ENCODE measurements at regions not wholly inside any gene's neighbourhood (a gene's known extent, or its start where the extent isn't known, plus 50 kb on each side); places are given as distances from the start of the nearest gene placed in this dataset.

- DNase-seq (ENCODE audit: low read depth), result no peak
Observed at GRCh38 chr2:187274146-187274545, 173.9 kb downstream of the CALCRL start.

- no peak for DNase-seq (ENCODE audit: low read depth)
Observed at GRCh38 chr2:187272255-187272654, 175.8 kb downstream of the CALCRL start.

GRCh38 chr2:187271825-187272224 is 176.2 kb downstream of the CALCRL start:
- no peak for DNase-seq (ENCODE audit: low read depth)

GRCh38 chr2:187266645-187267044 is 181.4 kb downstream of the CALCRL start:
- no peak for DNase-seq (ENCODE audit: low read depth)

GRCh38 chr2:187266147-187266546 is 181.9 kb downstream of the CALCRL start:
- DNase-seq (ENCODE audit: low read depth), result no peak

GRCh38 chr2:187264612-187265011 is 183.4 kb downstream of the CALCRL start:
- no peak for DNase-seq (ENCODE audit: low read depth)

GRCh38 chr2:187263675-187264560 is 184.1 kb downstream of the CALCRL start:
- DNase-seq (ENCODE audit: low read depth), result no peak

GRCh38 chr2:187261705-187262104 is 186.3 kb downstream of the CALCRL start:
- no peak for DNase-seq (ENCODE audit: low read depth)

- DNase-seq (ENCODE audit: low read depth), result no peak
Observed at GRCh38 chr2:187252063-187252462, 196.0 kb downstream of the CALCRL start.

- no peak for DNase-seq (ENCODE audit: low read depth)
Observed at GRCh38 chr2:187250137-187250536, 197.9 kb downstream of the CALCRL start.

GRCh38 chr2:187233811-187234210 is 214.2 kb downstream of the CALCRL start:
- DNase-seq (ENCODE audit: low read depth), result no peak

GRCh38 chr2:187232749-187233148 is 215.3 kb downstream of the CALCRL start:
- DNase-seq (ENCODE audit: low read depth), result no peak

- DNase-seq (ENCODE audit: low read depth), result no peak
Observed at GRCh38 chr2:187230088-187230487, 218.0 kb downstream of the CALCRL start.

GRCh38 chr2:187228986-187229385 is 219.1 kb downstream of the CALCRL start:
- DNase-seq (ENCODE audit: low read depth), result peak; percentile 88

GRCh38 chr2:187224989-187225388 is 223.1 kb downstream of the CALCRL start:
- DNase-seq (ENCODE audit: low read depth), result no peak

- no peak for DNase-seq (ENCODE audit: low read depth)
Observed at GRCh38 chr2:187220071-187220470, 228.0 kb downstream of the CALCRL start.

- DNase-seq (ENCODE audit: low read depth), result peak; percentile 52
Observed at GRCh38 chr2:187215532-187216240, 232.4 kb downstream of the CALCRL start.

- no peak for DNase-seq (ENCODE audit: low read depth)
Observed at GRCh38 chr2:187214306-187214705, 233.7 kb downstream of the CALCRL start.

GRCh38 chr2:187213798-187214197 is 234.3 kb downstream of the CALCRL start:
- DNase-seq (ENCODE audit: low read depth), result no peak

- no peak for DNase-seq (ENCODE audit: low read depth)
Observed at GRCh38 chr2:187210726-187211125, 237.3 kb downstream of the CALCRL start.

- no peak for DNase-seq (ENCODE audit: low read depth)
Observed at GRCh38 chr2:187208199-187208785, 239.8 kb downstream of the CALCRL start.

- no peak for DNase-seq (ENCODE audit: low read depth)
Observed at GRCh38 chr2:187207126-187207525, 240.9 kb downstream of the CALCRL start.

All from myocyte (in vitro differentiated cells).